Activated naive CD8-positive, alpha-beta T cell treated with anti-CD3 and anti-CD28 coated beads, Interleukin-2, amount 10 ng/mL, durations not matched to agents 7 days and 5 days (primary cell): ENCODE measurements at regions not wholly inside any gene's neighbourhood (a gene's known extent, or its start where the extent isn't known, plus 50 kb on each side); places are given as distances from the start of the nearest gene placed in this dataset.
A peak's percentile ranks its signal among the peaks of the same experiment; 100 is the strongest.

Experiments
- ATAC-seq: fragments of 150-1000 bp; cut with Tn5 transposase; one replicate; pipeline ENCODE4 v1.10.0; 2021; ENCODE audit warnings: low read depth, moderate library complexity
- POLR2A ChIA-PET: fragments of 350-600 bp; sonication (Branson Sonifier 250); formaldehyde crosslinking; loops from one replicate; lab custom pipeline; 2021; ENCODE audit warnings: antibody characterized with exemption; lab: Charles Lee
- DNase-seq: peaks from one replicate; pipeline ENCODE4 v3.0.0; 2021
- H3K27ac Mint-ChIP-seq: one replicate; pipeline ENCODE4 v1.8.0; 2022; ENCODE audit warnings: mild to moderate bottlenecking, mixed read lengths
- H3K27me3 Mint-ChIP-seq: one replicate; pipeline ENCODE4 v1.8.0; 2022; ENCODE audit warnings: mild to moderate bottlenecking, moderate library complexity, mixed read lengths
- H3K36me3 Mint-ChIP-seq: one replicate; pipeline ENCODE4 v1.8.0; 2021; ENCODE audit warnings: mild to moderate bottlenecking, mixed read lengths
- H3K4me1 Mint-ChIP-seq: one replicate; pipeline ENCODE4 v1.8.0; 2021; ENCODE audit warnings: mixed read lengths
- H3K4me3 Mint-ChIP-seq: one replicate; pipeline ENCODE4 v1.8.0; 2022; ENCODE audit warnings: mild to moderate bottlenecking, moderate library complexity, mixed read lengths
- H3K9me3 Mint-ChIP-seq: one replicate; pipeline ENCODE4 v1.8.0; 2021; ENCODE audit warnings: mixed read lengths

GRCh38 chr13:86737334-86737932, 933.7 kb upstream of the SLITRK5 start:
- POLR2A ChIA-PET, result no interaction called here
- no peak for DNase-seq
- no peak overlapping the region for H3K4me3 Mint-ChIP-seq
- no peak for ATAC-seq
- no peaks in the 10 kb centered on the region for H3K27me3 Mint-ChIP-seq
- no peak overlapping the region for H3K27ac Mint-ChIP-seq
- no peaks in the 10 kb centered on the region for H3K36me3 Mint-ChIP-seq
- peaks cover 3% of the 10 kb centered on the region for H3K9me3 Mint-ChIP-seq
- no peaks in the 10 kb centered on the region for H3K4me1 Mint-ChIP-seq

GRCh38 chr13:86741762-86742285, 929.3 kb upstream of the SLITRK5 start:
- Mint-ChIP-seq H3K4me3 (no peak overlapping the region), H3K27me3 (no peaks in the 10 kb centered on the region), H3K27ac (no peak overlapping the region), H3K36me3 (no peaks in the 10 kb centered on the region), H3K9me3 (peaks cover 2% of the 10 kb centered on the region), H3K4me1 (no peaks in the 10 kb centered on the region)
- POLR2A ChIA-PET, result no interaction called here
- DNase-seq (no peak), ATAC-seq (no peak)

GRCh38 chr13:86757236-86757978, 913.8 kb upstream of the SLITRK5 start:
- Mint-ChIP-seq H3K27ac (peak overlapping the region; percentile 2), H3K4me3 (no peak overlapping the region), H3K36me3 (no peaks in the 10 kb centered on the region), H3K27me3 (no peaks in the 10 kb centered on the region), H3K4me1 (no peaks in the 10 kb centered on the region), H3K9me3 (peaks cover 19% of the 10 kb centered on the region)
- DNase-seq (no peak), ATAC-seq (no peak)
- POLR2A ChIA-PET, result no interaction called here

GRCh38 chr13:86758116-86758515, 913.1 kb upstream of the SLITRK5 start:
- no peaks in the 10 kb centered on the region for H3K4me1 Mint-ChIP-seq
- no peak overlapping the region for H3K27ac Mint-ChIP-seq
- POLR2A ChIA-PET, result no interaction called here
- H3K36me3 Mint-ChIP-seq, result no peaks in the 10 kb centered on the region
- DNase-seq (no peak), ATAC-seq (no peak)
- H3K27me3 Mint-ChIP-seq, result no peaks in the 10 kb centered on the region
- peaks cover 26% of the 10 kb centered on the region for H3K9me3 Mint-ChIP-seq
- no peak overlapping the region for H3K4me3 Mint-ChIP-seq

- POLR2A ChIA-PET, result no interaction called here
- H3K9me3 Mint-ChIP-seq, result peaks cover 33% of the 10 kb centered on the region
- H3K27me3 Mint-ChIP-seq, result no peaks in the 10 kb centered on the region
- no peak for ATAC-seq
- H3K36me3 Mint-ChIP-seq, result no peaks in the 10 kb centered on the region
- H3K4me1 Mint-ChIP-seq, result no peaks in the 10 kb centered on the region
- H3K27ac Mint-ChIP-seq, result no peak overlapping the region
- H3K4me3 Mint-ChIP-seq, result no peak overlapping the region
- no peak for DNase-seq
Observed at GRCh38 chr13:86760620-86761019, 910.6 kb upstream of the SLITRK5 start.

GRCh38 chr13:86765462-86765861, 905.7 kb upstream of the SLITRK5 start:
- no peaks in the 10 kb centered on the region for H3K27me3 Mint-ChIP-seq
- DNase-seq (no peak), ATAC-seq (no peak)
- POLR2A ChIA-PET, result no interaction called here
- no peaks in the 10 kb centered on the region for H3K4me1 Mint-ChIP-seq
- H3K36me3 Mint-ChIP-seq, result no peaks in the 10 kb centered on the region
- no peak overlapping the region for H3K27ac Mint-ChIP-seq
- peaks cover 32% of the 10 kb centered on the region for H3K9me3 Mint-ChIP-seq
- no peak overlapping the region for H3K4me3 Mint-ChIP-seq

GRCh38 chr13:86788616-86789015, 882.6 kb upstream of the SLITRK5 start:
- Mint-ChIP-seq H3K36me3 (no peaks in the 10 kb centered on the region), H3K27me3 (no peaks in the 10 kb centered on the region), H3K4me1 (no peaks in the 10 kb centered on the region), H3K27ac (no peak overlapping the region), H3K9me3 (no peaks in the 10 kb centered on the region), H3K4me3 (no peak overlapping the region)
- POLR2A ChIA-PET, result no interaction called here
- no peak for DNase-seq
- ATAC-seq, result no peak

- DNase-seq (no peak), ATAC-seq (no peak)
- Mint-ChIP-seq H3K4me1 (no peaks in the 10 kb centered on the region), H3K27me3 (no peaks in the 10 kb centered on the region), H3K4me3 (no peak overlapping the region), H3K27ac (no peak overlapping the region), H3K9me3 (no peaks in the 10 kb centered on the region), H3K36me3 (no peaks in the 10 kb centered on the region)
- POLR2A ChIA-PET, result no interaction called here
Observed at GRCh38 chr13:86792153-86792651, 879.0 kb upstream of the SLITRK5 start.

- peaks cover 2% of the 10 kb centered on the region for H3K9me3 Mint-ChIP-seq
- POLR2A ChIA-PET, result no interaction called here
- H3K4me3 Mint-ChIP-seq, result no peak overlapping the region
- no peak for ATAC-seq
- H3K27me3 Mint-ChIP-seq, result no peaks in the 10 kb centered on the region
- H3K4me1 Mint-ChIP-seq, result no peaks in the 10 kb centered on the region
- DNase-seq, result no peak
- no peaks in the 10 kb centered on the region for H3K36me3 Mint-ChIP-seq
- H3K27ac Mint-ChIP-seq, result no peak overlapping the region
Observed at GRCh38 chr13:86795858-86796257, 875.3 kb upstream of the SLITRK5 start.

GRCh38 chr13:86810361-86810760, 860.8 kb upstream of the SLITRK5 start:
- Mint-ChIP-seq H3K27ac (no peak overlapping the region), H3K4me3 (no peak overlapping the region)
- no peak for DNase-seq

GRCh38 chr13:86813198-86813597, 858.0 kb upstream of the SLITRK5 start:
- H3K4me1 Mint-ChIP-seq, result no peaks in the 10 kb centered on the region
- H3K27ac Mint-ChIP-seq, result no peak overlapping the region
- H3K36me3 Mint-ChIP-seq, result no peaks in the 10 kb centered on the region
- no peak for DNase-seq
- no peak for ATAC-seq
- H3K9me3 Mint-ChIP-seq, result peaks cover 2% of the 10 kb centered on the region
- POLR2A ChIA-PET, result no interaction called here
- no peaks in the 10 kb centered on the region for H3K27me3 Mint-ChIP-seq
- H3K4me3 Mint-ChIP-seq, result no peak overlapping the region

More at GRCh38 chr13:86810361-86810760, 860.8 kb upstream of the SLITRK5 start:
- no peaks in the 10 kb centered on the region for H3K4me1 Mint-ChIP-seq
- ATAC-seq, result no peak
- peaks cover 2% of the 10 kb centered on the region for H3K9me3 Mint-ChIP-seq
- POLR2A ChIA-PET, result no interaction called here
- no peaks in the 10 kb centered on the region for H3K27me3 Mint-ChIP-seq
- H3K36me3 Mint-ChIP-seq, result no peaks in the 10 kb centered on the region

- Mint-ChIP-seq H3K36me3 (no peaks in the 10 kb centered on the region), H3K4me3 (no peak overlapping the region), H3K27ac (no peak overlapping the region), H3K9me3 (peaks cover 2% of the 10 kb centered on the region), H3K27me3 (no peaks in the 10 kb centered on the region), H3K4me1 (no peaks in the 10 kb centered on the region)
- POLR2A ChIA-PET, result no interaction called here
- no peak for ATAC-seq
- DNase-seq, result no peak
Observed at GRCh38 chr13:86825410-86825809, 845.8 kb upstream of the SLITRK5 start.

GRCh38 chr13:86826232-86826631, 844.9 kb upstream of the SLITRK5 start:
- no peak for ATAC-seq
- Mint-ChIP-seq H3K9me3 (no peaks in the 10 kb centered on the region), H3K36me3 (no peaks in the 10 kb centered on the region), H3K27ac (no peak overlapping the region), H3K4me1 (no peaks in the 10 kb centered on the region), H3K27me3 (no peaks in the 10 kb centered on the region), H3K4me3 (no peak overlapping the region)
- POLR2A ChIA-PET, result no interaction called here
- no peak for DNase-seq

- Mint-ChIP-seq H3K4me1 (no peaks in the 10 kb centered on the region), H3K4me3 (no peak overlapping the region), H3K27ac (no peak overlapping the region), H3K36me3 (no peaks in the 10 kb centered on the region), H3K27me3 (no peaks in the 10 kb centered on the region), H3K9me3 (no peaks in the 10 kb centered on the region)
- no peak for DNase-seq
- POLR2A ChIA-PET, result no interaction called here
- no peak for ATAC-seq
Observed at GRCh38 chr13:86830046-86830445, 841.1 kb upstream of the SLITRK5 start.
